DLD1 (cell line): ENCODE measurements at regions not wholly inside any gene's neighbourhood (a gene's known extent, or its start where the extent isn't known, plus 50 kb on each side); places are given as distances from the start of the nearest gene placed in this dataset.
"Not testable (repeated sequence)": the region's sequence is repeated elsewhere in the genome, so short reads cannot be mapped to it uniquely, and the experiment has no call there.

Source experiments
- in situ Hi-C: cut with HindIII; loops from 2 replicates; pipeline ENCODE4 v1.10.0; 2017; ENCODE audit warnings: low sequenced_read_pairs

GRCh38 chr1:4132352-4133296 is 232.6 kb upstream of the C1orf174 start:
- in situ Hi-C loops: no loop called here

GRCh38 chr1:4133297-4133938 is 233.3 kb upstream of the C1orf174 start:
- in situ Hi-C loops: no loop called here

- in situ Hi-C loops: no loop called here
Measured at GRCh38 chr1:4133939-4134321, 233.9 kb upstream of the C1orf174 start.

GRCh38 chr1:4135853-4136252 is 235.8 kb upstream of the C1orf174 start:
- in situ Hi-C loops: not testable (repeated sequence)

- in situ Hi-C loops: no loop called here
Measured at GRCh38 chr1:4137621-4138415, 237.7 kb upstream of the C1orf174 start.

- in situ Hi-C loops: no loop called here
Measured at GRCh38 chr1:4139646-4140045, 239.6 kb upstream of the C1orf174 start.

GRCh38 chr1:4140241-4140640 is 240.2 kb upstream of the C1orf174 start:
- in situ Hi-C loops: no loop called here

- in situ Hi-C loops: no loop called here
Measured at GRCh38 chr1:4140821-4141220, 240.7 kb upstream of the C1orf174 start.

GRCh38 chr1:4144349-4144971 is 244.4 kb upstream of the C1orf174 start:
- in situ Hi-C loops: no loop called here

- in situ Hi-C loops: no loop called here
Measured at GRCh38 chr1:4146101-4146500, 246.0 kb upstream of the C1orf174 start.

- in situ Hi-C loops: no loop called here
Measured at GRCh38 chr1:4146614-4147013, 246.5 kb upstream of the C1orf174 start.

- in situ Hi-C loops: no loop called here
Measured at GRCh38 chr1:4147509-4147908, 247.4 kb upstream of the C1orf174 start.

- in situ Hi-C loops: no loop called here
Measured at GRCh38 chr1:4149281-4149680, 249.2 kb upstream of the C1orf174 start.

- in situ Hi-C loops: no loop called here
Measured at GRCh38 chr1:4149831-4150230, 249.8 kb upstream of the C1orf174 start.

GRCh38 chr1:4150262-4150661 is 250.2 kb upstream of the C1orf174 start:
- in situ Hi-C loops: no loop called here

GRCh38 chr1:4152266-4152665 is 252.2 kb upstream of the C1orf174 start:
- in situ Hi-C loops: no loop called here

- in situ Hi-C loops: no loop called here
Measured at GRCh38 chr1:4153571-4153970, 253.5 kb upstream of the C1orf174 start.

GRCh38 chr1:4156241-4156973 is 256.3 kb upstream of the C1orf174 start:
- in situ Hi-C loops: no loop called here

GRCh38 chr1:4160181-4160580 is 260.1 kb upstream of the C1orf174 start:
- in situ Hi-C loops: no loop called here

- in situ Hi-C loops: no loop called here
Measured at GRCh38 chr1:4161366-4162006, 261.4 kb upstream of the C1orf174 start.
